ENCODE measurements at regions not wholly inside any gene's neighbourhood (a gene's known extent, or its start where the extent isn't known, plus 50 kb on each side); places are given as distances from the start of the nearest gene placed in this dataset.

DNA sequence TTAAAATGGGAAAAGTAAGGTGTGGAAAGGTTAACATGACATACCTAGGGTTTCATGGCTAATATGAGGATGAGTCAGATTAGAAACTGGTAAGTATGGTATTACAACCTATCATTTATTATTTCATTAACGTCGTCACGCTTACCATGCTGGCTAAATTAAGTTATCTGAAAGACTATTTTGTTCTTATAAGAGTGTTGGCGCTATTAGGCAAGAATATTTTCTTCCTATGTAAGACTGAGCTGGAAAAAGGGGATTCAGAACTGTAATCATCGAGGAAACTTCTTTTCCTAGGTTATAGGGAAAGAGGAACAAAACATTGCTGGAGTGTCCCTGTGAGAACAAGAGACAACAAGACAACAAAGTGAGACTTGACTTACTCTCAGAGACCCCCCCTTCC lies 440.8 kb downstream of the KCNJ2 start:
- no peak overlapping the region for H3K4me3 ChIP-seq (ENCODE audit: control insufficient read depth in 2 of 3, extremely low read depth in 1 of 3, insufficient read depth in 2 of 3, low read depth in 1 of 3, low read length in 3 of 3)
- no peaks in the 10 kb centered on the region for H3K9me1 ChIP-seq (ENCODE audit: control insufficient read depth, extremely low read depth, insufficient read depth, low read length)
- no peak overlapping the region for H3K9ac ChIP-seq (ENCODE audit: control insufficient read depth, extremely low read depth, insufficient read depth, low read length)
- no peak overlapping the region for H3K27ac ChIP-seq (ENCODE audit: control insufficient read depth, insufficient read depth, low read length)
- TF ChIP-seq EZH2 (IDR thresholded peaks at IDR 0.05; ENCODE audit: low read length): no peak
- TF ChIP-seq, protein P1, sequence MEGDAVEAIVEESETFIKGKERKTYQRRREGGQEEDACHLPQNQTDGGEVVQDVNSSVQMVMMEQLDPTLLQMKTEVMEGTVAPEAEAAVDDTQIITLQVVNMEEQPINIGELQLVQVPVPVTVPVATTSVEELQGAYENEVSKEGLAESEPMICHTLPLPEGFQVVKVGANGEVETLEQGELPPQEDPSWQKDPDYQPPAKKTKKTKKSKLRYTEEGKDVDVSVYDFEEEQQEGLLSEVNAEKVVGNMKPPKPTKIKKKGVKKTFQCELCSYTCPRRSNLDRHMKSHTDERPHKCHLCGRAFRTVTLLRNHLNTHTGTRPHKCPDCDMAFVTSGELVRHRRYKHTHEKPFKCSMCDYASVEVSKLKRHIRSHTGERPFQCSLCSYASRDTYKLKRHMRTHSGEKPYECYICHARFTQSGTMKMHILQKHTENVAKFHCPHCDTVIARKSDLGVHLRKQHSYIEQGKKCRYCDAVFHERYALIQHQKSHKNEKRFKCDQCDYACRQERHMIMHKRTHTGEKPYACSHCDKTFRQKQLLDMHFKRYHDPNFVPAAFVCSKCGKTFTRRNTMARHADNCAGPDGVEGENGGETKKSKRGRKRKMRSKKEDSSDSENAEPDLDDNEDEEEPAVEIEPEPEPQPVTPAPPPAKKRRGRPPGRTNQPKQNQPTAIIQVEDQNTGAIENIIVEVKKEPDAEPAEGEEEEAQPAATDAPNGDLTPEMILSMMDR (optimal IDR thresholded peaks at IDR 0.05 in 1 of 3, IDR thresholded peaks at IDR 0.05 in 1 of 3, conservative IDR thresholded peaks at IDR 0.05 in 1 of 3; ENCODE audit: extremely low read depth in 1 of 3, insufficient read depth in 2 of 3, low read length in 3 of 3): no peak
- H3K27me3 ChIP-seq (ENCODE audit: control insufficient read depth, extremely low read depth, insufficient read depth, low read length): no peaks in the 10 kb centered on the region
- H3K79me2 ChIP-seq (ENCODE audit: control insufficient read depth, insufficient read depth, low read length): no peaks in the 10 kb centered on the region
- FAIRE-seq (no peak), DNase-seq (ENCODE audit: low read depth, low spot score) (no peak)
- no peaks in the 10 kb centered on the region for H3K9me3 ChIP-seq (ENCODE audit: control insufficient read depth, low read depth, low read length)
- no peak overlapping the region for H3K4me2 ChIP-seq (ENCODE audit: control insufficient read depth, extremely low read depth, insufficient read depth, low read depth, low read length)
- dilution Hi-C loops (cut with MboI; ENCODE audit: extremely low pct_ligation_motif_present, low sequenced_read_pairs): no loop called here
- no peak overlapping the region for H2AFZ ChIP-seq (ENCODE audit: control insufficient read depth, low read length)
- no peaks in the 10 kb centered on the region for H3K36me3 ChIP-seq (ENCODE audit: control insufficient read depth in 2 of 2, extremely low read depth in 1 of 2, insufficient read depth in 2 of 2, low read length in 2 of 2)
- no peaks in the 10 kb centered on the region for H4K20me1 ChIP-seq (ENCODE audit: control insufficient read depth, extremely low read depth, insufficient read depth, low read length)
- H3K4me1 ChIP-seq (ENCODE audit: control insufficient read depth, extremely low read depth, insufficient read depth, low read length): no peaks in the 10 kb centered on the region

DNA sequence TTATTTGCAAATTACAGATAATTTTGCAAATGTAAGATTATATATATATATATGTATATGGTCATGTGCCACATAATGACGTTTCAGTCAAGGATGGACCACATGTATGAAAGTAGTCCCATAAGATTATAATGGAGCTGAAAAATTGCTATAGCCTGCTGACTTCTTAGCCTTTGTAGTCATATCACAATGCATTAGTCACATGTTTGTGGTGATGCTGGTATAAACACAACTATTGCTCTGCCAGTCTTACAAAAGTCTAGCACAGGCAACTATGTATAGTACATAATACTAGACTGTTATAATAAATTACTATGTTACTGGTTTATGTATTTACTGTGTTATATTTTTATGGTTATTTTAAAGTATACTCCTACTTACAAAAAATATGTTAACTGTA lies 444.3 kb downstream of the KCNJ2 start:
- no peaks in the 10 kb centered on the region for H4K20me1 ChIP-seq (ENCODE audit: control insufficient read depth, extremely low read depth, insufficient read depth, low read length)
- no peaks in the 10 kb centered on the region for H3K36me3 ChIP-seq (ENCODE audit: control insufficient read depth in 2 of 2, extremely low read depth in 1 of 2, insufficient read depth in 2 of 2, low read length in 2 of 2)
- H3K4me1 ChIP-seq (ENCODE audit: control insufficient read depth, extremely low read depth, insufficient read depth, low read length): no peaks in the 10 kb centered on the region
- no peak overlapping the region for H2AFZ ChIP-seq (ENCODE audit: control insufficient read depth, low read length)
- dilution Hi-C loops (cut with MboI; ENCODE audit: extremely low pct_ligation_motif_present, low sequenced_read_pairs): no loop called here
- TF ChIP-seq, protein P1 (optimal IDR thresholded peaks at IDR 0.05 in 1 of 3, IDR thresholded peaks at IDR 0.05 in 1 of 3, conservative IDR thresholded peaks at IDR 0.05 in 1 of 3; ENCODE audit: extremely low read depth in 1 of 3, insufficient read depth in 2 of 3, low read length in 3 of 3): no peak
- TF ChIP-seq EZH2 (IDR thresholded peaks at IDR 0.05; ENCODE audit: low read length): no peak
- no peak for DNase-seq (ENCODE audit: low read depth, low spot score)
- H3K9me3 ChIP-seq (ENCODE audit: control insufficient read depth, low read depth, low read length): no peaks in the 10 kb centered on the region
- no peaks in the 10 kb centered on the region for H3K27me3 ChIP-seq (ENCODE audit: control insufficient read depth, extremely low read depth, insufficient read depth, low read length)
- H3K27ac ChIP-seq (ENCODE audit: control insufficient read depth, insufficient read depth, low read length): no peak overlapping the region
- H3K9ac ChIP-seq (ENCODE audit: control insufficient read depth, extremely low read depth, insufficient read depth, low read length): no peak overlapping the region
- no peaks in the 10 kb centered on the region for H3K79me2 ChIP-seq (ENCODE audit: control insufficient read depth, insufficient read depth, low read length)
- no peaks in the 10 kb centered on the region for H3K9me1 ChIP-seq (ENCODE audit: control insufficient read depth, extremely low read depth, insufficient read depth, low read length)
- no peak overlapping the region for H3K4me2 ChIP-seq (ENCODE audit: control insufficient read depth, extremely low read depth, insufficient read depth, low read depth, low read length)
- no peak overlapping the region for H3K4me3 ChIP-seq (ENCODE audit: control insufficient read depth in 2 of 3, extremely low read depth in 1 of 3, insufficient read depth in 2 of 3, low read depth in 1 of 3, low read length in 3 of 3)
- FAIRE-seq: no peak

All from keratinocyte (primary cell).